Chondrocyte (in vitro differentiated cells): ENCODE measurements at regions not wholly inside any gene's neighbourhood (a gene's known extent, or its start where the extent isn't known, plus 50 kb on each side); places are given as distances from the start of the nearest gene placed in this dataset.

Experiments
- DNase-seq: peaks from one replicate; pipeline ENCODE4 v3.0.0; 2021; ENCODE audit warnings: mixed read lengths, low spot score
- H3K27ac Mint-ChIP-seq: one replicate; pipeline ENCODE4 v1.8.0; 2021; ENCODE audit warnings: mild to moderate bottlenecking, moderate library complexity, mixed read lengths; ENCODE audit not compliant: unreplicated experiment
- H3K27me3 Mint-ChIP-seq: 2 replicates; pipeline ENCODE4 v1.8.0; 2021; ENCODE audit warnings: low read depth, mixed read lengths
- H3K36me3 Mint-ChIP-seq: 2 replicates; pipeline ENCODE4 v1.8.0; 2021; ENCODE audit warnings: low read depth, mixed read lengths
- H3K4me1 Mint-ChIP-seq: 2 replicates; pipeline ENCODE4 v1.8.0; 2021; ENCODE audit warnings: low read depth, mild to moderate bottlenecking, mixed read lengths
- H3K4me3 Mint-ChIP-seq: one replicate; pipeline ENCODE4 v1.8.0; 2021; ENCODE audit warnings: mild to moderate bottlenecking, moderate library complexity, mixed read lengths; ENCODE audit not compliant: unreplicated experiment
- H3K9me3 Mint-ChIP-seq: 2 replicates; pipeline ENCODE4 v1.8.0; 2021; ENCODE audit warnings: low read depth, mixed read lengths
- CTCF ChIP-seq: fragments of 200-600 bp; sonication (generic); IDR thresholded peaks from 2 replicates; pipeline ENCODE4 v1.5.0; 2021; ENCODE audit warnings: antibody characterized with exemption, mild to moderate bottlenecking, moderate library complexity

- no peak overlapping the region for H3K27ac Mint-ChIP-seq
- H3K4me1 Mint-ChIP-seq: peaks cover 16% of the 10 kb centered on the region
- peaks cover 3% of the 10 kb centered on the region for H3K9me3 Mint-ChIP-seq
- H3K36me3 Mint-ChIP-seq: no peaks in the 10 kb centered on the region
- no peaks in the 10 kb centered on the region for H3K27me3 Mint-ChIP-seq
- no peak for DNase-seq
- no peak for TF ChIP-seq CTCF
- no peak overlapping the region for H3K4me3 Mint-ChIP-seq
Observed at GRCh38 chr5:7976411-7977190, 107.7 kb downstream of the MTRR start.

- no peak overlapping the region for H3K27ac Mint-ChIP-seq
- H3K9me3 Mint-ChIP-seq: peaks cover 3% of the 10 kb centered on the region
- no peak overlapping the region for H3K4me3 Mint-ChIP-seq
- no peak for DNase-seq
- H3K36me3 Mint-ChIP-seq: no peaks in the 10 kb centered on the region
- TF ChIP-seq CTCF: no peak
- H3K27me3 Mint-ChIP-seq: no peaks in the 10 kb centered on the region
- peaks cover 16% of the 10 kb centered on the region for H3K4me1 Mint-ChIP-seq
Observed at GRCh38 chr5:7978114-7978513, 109.2 kb downstream of the MTRR start.

GRCh38 chr5:7978991-7979390, 110.0 kb downstream of the MTRR start:
- no peaks in the 10 kb centered on the region for H3K36me3 Mint-ChIP-seq
- H3K9me3 Mint-ChIP-seq: no peaks in the 10 kb centered on the region
- no peak for DNase-seq
- H3K27me3 Mint-ChIP-seq: peaks cover under 1% of the 10 kb centered on the region
- H3K4me1 Mint-ChIP-seq: peaks cover 16% of the 10 kb centered on the region
- no peak overlapping the region for H3K27ac Mint-ChIP-seq
- TF ChIP-seq CTCF: no peak
- H3K4me3 Mint-ChIP-seq: no peak overlapping the region

- Mint-ChIP-seq H3K9me3 (no peaks in the 10 kb centered on the region), H3K4me3 (no peak overlapping the region), H3K27me3 (peaks cover 3% of the 10 kb centered on the region), H3K4me1 (peaks cover 16% of the 10 kb centered on the region), H3K36me3 (no peaks in the 10 kb centered on the region), H3K27ac (no peak overlapping the region)
- DNase-seq: no peak
- TF ChIP-seq CTCF: no peak
Observed at GRCh38 chr5:7980881-7981280, 111.9 kb downstream of the MTRR start.

- Mint-ChIP-seq H3K9me3 (no peaks in the 10 kb centered on the region), H3K36me3 (no peaks in the 10 kb centered on the region)
Observed at GRCh38 chr5:7983433-7983832, 114.5 kb downstream of the MTRR start.

More at GRCh38 chr5:7983433-7983832, 114.5 kb downstream of the MTRR start:
- Mint-ChIP-seq H3K4me3 (no peak overlapping the region), H3K27me3 (peaks cover 4% of the 10 kb centered on the region), H3K4me1 (peaks cover 1% of the 10 kb centered on the region), H3K27ac (no peak overlapping the region)
- no peak for DNase-seq
- no peak for TF ChIP-seq CTCF
